LNCAP (cell line): ENCODE measurements at regions not wholly inside any gene's neighbourhood (a gene's known extent, or its start where the extent isn't known, plus 50 kb on each side); places are given as distances from the start of the nearest gene placed in this dataset.

ENCODE experiments used
- CTCF ChIP-seq: fragments of 450-650 bp; IDR thresholded peaks from 2 replicates; pipeline ENCODE4 v1.5.1; 2017; ENCODE audit warnings: mild to moderate bottlenecking

- TF ChIP-seq CTCF: no peak
Observed at GRCh38 chr2:111617299-111618225, 266.4 kb downstream of the ANAPC1 start.

DNA sequence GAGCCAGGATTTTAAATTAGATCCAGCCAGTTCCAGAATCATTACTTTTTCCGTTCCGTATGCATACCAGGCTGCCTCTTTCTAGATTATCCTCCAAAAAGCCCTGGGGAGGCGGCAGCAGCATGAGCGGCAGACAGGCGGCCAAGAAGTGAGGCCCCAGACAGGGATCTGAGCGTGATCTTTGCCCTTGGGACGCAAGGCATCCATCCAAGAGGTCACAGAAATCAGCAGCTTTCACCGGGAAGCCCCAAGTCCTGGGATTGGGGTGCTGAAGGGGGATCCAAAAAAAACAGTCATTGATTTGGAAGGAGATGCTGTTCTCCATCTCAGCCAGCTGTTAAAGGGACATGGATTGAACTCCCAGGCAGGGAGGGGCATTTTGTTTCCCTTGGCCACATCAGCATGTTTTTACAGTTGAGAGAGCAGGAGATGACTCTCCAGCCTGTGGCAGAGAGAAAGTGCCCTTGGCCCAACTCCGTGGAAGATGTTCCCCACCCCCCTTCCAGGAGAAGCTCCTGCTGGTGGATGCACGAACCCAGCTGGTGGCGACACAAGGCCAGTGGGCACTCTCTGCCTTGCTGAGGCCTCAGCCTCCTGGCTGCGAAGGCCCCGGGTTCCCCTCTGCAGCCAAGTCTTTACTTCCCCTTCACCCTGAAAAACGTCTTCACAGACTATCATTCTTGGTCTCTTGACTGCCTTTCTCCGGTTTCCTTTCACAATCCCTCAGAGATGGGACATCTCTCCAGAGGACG is 265.6 kb downstream of the ANAPC1 start:
- TF ChIP-seq CTCF: no peak

DNA sequence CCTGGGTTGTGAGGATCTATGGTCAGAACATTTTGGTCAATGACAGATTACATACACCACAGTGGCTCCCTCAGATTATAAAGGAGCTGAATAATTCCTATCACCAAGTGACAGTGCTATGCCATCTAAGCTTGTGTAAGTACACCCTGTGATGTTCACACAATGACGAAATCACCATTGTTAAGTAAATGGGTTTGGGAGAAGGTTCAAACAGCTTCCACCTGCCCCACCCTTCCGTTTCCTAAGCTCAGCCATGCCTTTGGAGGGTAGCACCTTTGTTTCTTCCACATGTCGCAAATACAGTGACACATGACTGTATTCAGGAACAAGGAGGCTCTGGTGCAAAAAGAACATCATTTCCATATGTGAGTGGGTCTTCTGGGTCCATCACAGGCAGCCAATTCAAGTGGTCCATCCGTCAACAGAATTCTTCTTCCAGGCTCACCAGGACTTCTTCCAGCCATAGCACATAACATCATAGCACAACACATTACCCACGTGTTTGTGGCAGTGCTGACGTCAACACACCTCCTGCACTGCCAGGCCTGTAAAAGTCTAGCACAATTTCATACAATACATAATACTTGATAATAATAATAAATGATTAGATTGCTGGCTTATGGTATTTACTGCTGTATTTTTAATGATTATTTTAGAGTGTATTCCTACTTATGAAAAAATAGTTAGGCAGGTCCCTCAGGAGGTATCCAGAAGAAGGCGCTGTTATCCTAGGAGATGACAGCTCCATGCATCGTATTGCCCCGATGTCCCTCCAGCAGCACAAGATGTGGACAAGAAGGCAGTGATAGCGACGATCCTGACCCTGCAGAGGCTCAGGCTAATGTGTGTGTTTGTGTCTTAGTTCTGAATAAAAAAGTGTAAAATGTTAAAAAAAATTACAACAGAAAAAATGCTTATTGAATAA is 264.8 kb downstream of the ANAPC1 start:
- TF ChIP-seq CTCF: no peak

- TF ChIP-seq CTCF: no peak
Observed at GRCh38 chr2:111620281-111620680, 263.7 kb downstream of the ANAPC1 start.

- no peak for TF ChIP-seq CTCF
Observed at GRCh38 chr2:111622859-111623258, 261.1 kb downstream of the ANAPC1 start.

GRCh38 chr2:111623380-111623779 is 260.6 kb downstream of the ANAPC1 start:
- no peak for TF ChIP-seq CTCF
